Ectodermal cell (in vitro differentiated cells): ENCODE measurements at regions not wholly inside any gene's neighbourhood (a gene's known extent, or its start where the extent isn't known, plus 50 kb on each side); places are given as distances from the start of the nearest gene placed in this dataset.

Experiments
- H3K27ac ChIP-seq: 2 replicates; pipeline ENCODE4 v1.7.0; 2013; ENCODE audit warnings: mild to moderate bottlenecking, low read depth, low read length; ENCODE audit not compliant: insufficient read depth, poor library complexity, severe bottlenecking
- H3K27me3 ChIP-seq: 2 replicates; pipeline ENCODE4 v1.7.0; 2013; ENCODE audit warnings: mild to moderate bottlenecking, low read length; ENCODE audit not compliant: insufficient read depth, control insufficient read depth, poor library complexity, severe bottlenecking
- H3K36me3 ChIP-seq: one replicate; pipeline ENCODE4 v1.7.0; 2013; ENCODE audit warnings: low read length; ENCODE audit not compliant: control insufficient read depth, insufficient read depth
- H3K4me1 ChIP-seq: one replicate; pipeline ENCODE4 v1.7.0; 2013; ENCODE audit warnings: low read length; ENCODE audit not compliant: control insufficient read depth, insufficient read depth
- H3K4me3 ChIP-seq: 2 replicates; pipeline ENCODE4 v1.7.0; 2013; ENCODE audit warnings: low read depth, low read length, control low read depth; ENCODE audit not compliant: insufficient read depth
- H3K9me3 ChIP-seq: 2 replicates; pipeline ENCODE4 v1.7.0; 2013; ENCODE audit warnings: mild to moderate bottlenecking, low read length, moderate library complexity; ENCODE audit not compliant: control insufficient read depth
- WGBS, 2 experiments: methylation state at CpG; one replicate each; pipeline ENCODE4 v1.1.7; 2013; ENCODE audit warnings: missing lambda C conversion rate in 2 of 2; 5-methylcytosine and 5-hydroxymethylcytosine counted together

GRCh38 chr2:2846332-2847208, 515.5 kb upstream of the MYT1L start:
- Histone ChIP-seq H3K9me3 (no peaks in the 10 kb centered on the region), H3K4me1 (peaks cover 41% of the 10 kb centered on the region), H3K36me3 (no peaks in the 10 kb centered on the region), H3K4me3 (no peak overlapping the region), H3K27ac (no peak overlapping the region), H3K27me3 (no peaks in the 10 kb centered on the region)
- WGBS, 2 experiments = 85 to 87% methylated on average over 17 of the region's 17 CpGs

DNA sequence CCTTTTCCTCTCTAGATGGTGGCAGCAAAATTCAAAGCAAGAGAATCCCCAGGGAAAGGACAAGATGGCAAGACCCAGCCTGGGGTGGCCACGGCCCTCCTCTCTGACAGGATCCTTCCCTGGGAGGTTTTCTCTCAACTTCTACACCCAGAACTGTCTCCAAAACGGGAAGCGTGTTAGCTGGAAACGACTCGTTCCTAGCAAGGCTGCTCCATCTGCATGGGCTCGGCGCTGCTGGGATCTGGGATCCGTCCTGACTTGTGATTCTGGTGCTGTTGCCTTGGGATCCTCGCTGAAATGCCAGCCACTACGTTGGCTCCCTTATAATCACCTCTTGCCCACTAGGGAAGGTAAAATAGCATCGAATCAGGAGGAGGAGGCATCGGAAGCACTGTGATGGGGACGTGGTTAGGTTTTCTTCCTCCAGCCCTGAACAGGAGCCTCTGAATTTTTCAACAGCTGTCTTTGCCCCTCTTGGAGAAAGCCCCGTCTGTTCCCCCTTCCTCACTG, 514.8 kb upstream of the MYT1L start:
- Histone ChIP-seq H3K36me3 (no peaks in the 10 kb centered on the region), H3K27ac (no peak overlapping the region), H3K4me3 (no peak overlapping the region), H3K27me3 (no peaks in the 10 kb centered on the region), H3K9me3 (no peaks in the 10 kb centered on the region), H3K4me1 (peaks cover 35% of the 10 kb centered on the region)
- WGBS, 2 experiments = 91 to 93% methylated on average over 14 of the region's 14 CpGs

DNA sequence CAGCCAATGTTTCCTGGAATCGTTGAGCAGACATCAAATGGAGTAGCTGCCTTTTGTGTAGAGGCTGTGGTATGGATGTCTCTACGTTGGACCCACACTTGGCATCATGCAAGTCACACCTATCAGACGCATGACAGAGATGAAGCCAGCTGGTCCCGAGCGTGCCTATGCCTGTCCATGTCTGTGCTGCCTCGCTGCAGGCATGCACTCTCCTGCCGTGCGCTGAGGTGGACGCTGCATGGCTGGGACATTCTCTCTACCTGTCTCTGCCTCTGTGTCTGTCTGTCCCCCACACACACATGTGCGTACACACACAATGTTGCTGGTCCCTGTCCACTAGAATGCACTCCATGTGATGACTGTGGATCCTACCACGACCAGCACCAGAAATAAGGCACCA, 514.2 kb upstream of the MYT1L start:
- Histone ChIP-seq H3K27ac (no peak overlapping the region), H3K27me3 (no peaks in the 10 kb centered on the region), H3K36me3 (no peaks in the 10 kb centered on the region), H3K4me3 (no peak overlapping the region), H3K9me3 (no peaks in the 10 kb centered on the region), H3K4me1 (peaks cover 29% of the 10 kb centered on the region)
- WGBS, 2 experiments = 91 to 92% methylated on average over 11 of the region's 11 CpGs

GRCh38 chr2:2843969-2844548, 513.0 kb upstream of the MYT1L start:
- H3K36me3 ChIP-seq = no peaks in the 10 kb centered on the region
- H3K4me1 ChIP-seq = peaks cover 17% of the 10 kb centered on the region
- no peak overlapping the region for H3K4me3 ChIP-seq
- no peaks in the 10 kb centered on the region for H3K27me3 ChIP-seq
- H3K27ac ChIP-seq = no peak overlapping the region
- WGBS, 2 experiments = 92 to 93% methylated on average over 11 of the region's 11 CpGs
- H3K9me3 ChIP-seq = no peaks in the 10 kb centered on the region

DNA sequence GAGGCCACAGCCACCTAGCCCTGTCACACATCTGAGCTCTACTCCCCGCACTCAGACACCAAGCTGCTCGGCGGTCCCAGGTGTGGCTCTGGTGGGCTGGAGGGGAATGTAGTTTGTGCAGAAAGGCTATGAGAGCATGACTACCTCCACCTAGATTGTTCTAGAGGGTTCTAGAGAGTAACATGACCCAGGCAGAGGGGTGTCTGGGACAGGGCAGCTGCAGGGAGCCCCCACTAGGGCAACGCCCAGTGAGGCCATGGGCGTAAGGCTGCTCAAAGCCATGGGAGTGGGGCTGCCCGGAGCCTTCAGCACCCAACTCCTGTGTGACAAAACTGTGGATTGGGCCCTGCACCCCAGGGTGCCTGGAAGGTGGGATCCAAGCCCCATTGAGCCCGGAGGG, 511.4 kb upstream of the MYT1L start:
- peaks cover 9% of the 10 kb centered on the region for H3K4me1 ChIP-seq
- no peaks in the 10 kb centered on the region for H3K9me3 ChIP-seq
- no peaks in the 10 kb centered on the region for H3K36me3 ChIP-seq
- H3K27ac ChIP-seq = no peak overlapping the region
- WGBS, 2 experiments = 91 to 94% methylated on average over 7 of the region's 7 CpGs
- H3K4me3 ChIP-seq = no peak overlapping the region
- H3K27me3 ChIP-seq = no peaks in the 10 kb centered on the region

GRCh38 chr2:2840681-2841300, 509.7 kb upstream of the MYT1L start:
- H3K27me3 ChIP-seq = no peaks in the 10 kb centered on the region
- no peaks in the 10 kb centered on the region for H3K4me1 ChIP-seq
- 95 to 96% methylated on average over 17 of the region's 17 CpGs for WGBS, 2 experiments
- H3K9me3 ChIP-seq = no peaks in the 10 kb centered on the region
- no peak overlapping the region for H3K4me3 ChIP-seq
- no peak overlapping the region for H3K27ac ChIP-seq
- H3K36me3 ChIP-seq = no peaks in the 10 kb centered on the region

DNA sequence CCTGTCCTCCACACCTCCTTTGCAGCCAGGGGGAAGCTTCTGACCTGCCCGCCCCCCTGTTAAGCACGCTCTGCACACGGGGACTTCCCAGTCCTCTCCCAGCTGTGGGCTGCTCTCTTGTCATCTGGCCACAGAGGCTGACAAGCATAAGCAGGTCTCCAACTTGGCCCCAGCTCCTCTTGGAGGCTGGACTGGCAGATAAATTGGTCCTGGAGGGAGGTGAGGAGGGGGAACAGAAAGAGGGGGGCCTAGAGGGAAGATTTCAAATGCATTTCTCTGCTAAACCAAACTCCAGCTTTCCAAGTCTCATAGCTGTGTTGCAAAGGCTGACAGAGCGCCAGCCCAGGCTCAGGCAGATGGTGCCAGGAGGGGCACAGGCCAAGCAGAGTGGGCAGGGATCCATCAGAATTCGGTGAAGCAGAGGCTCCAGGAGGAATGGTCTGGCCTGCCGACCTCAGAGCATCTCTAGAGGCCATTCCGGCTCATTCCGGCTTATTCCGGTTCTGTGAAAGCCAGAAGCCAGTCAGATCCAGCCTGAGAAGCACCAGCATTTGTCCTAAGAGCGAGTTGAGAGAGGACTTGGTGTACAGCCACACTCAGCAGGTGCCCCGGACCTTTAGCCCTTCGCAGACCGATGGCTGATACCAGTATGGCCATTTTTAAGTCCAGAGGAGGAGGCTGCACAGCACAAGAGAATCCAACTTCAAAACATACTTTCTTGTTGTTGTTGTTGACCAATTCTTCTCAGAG, 508.9 kb upstream of the MYT1L start:
- 91 to 93% methylated on average over 13 of the region's 13 CpGs for WGBS, 2 experiments
- Histone ChIP-seq H3K9me3 (no peaks in the 10 kb centered on the region), H3K27me3 (no peaks in the 10 kb centered on the region), H3K4me1 (no peaks in the 10 kb centered on the region), H3K36me3 (no peaks in the 10 kb centered on the region), H3K4me3 (no peak overlapping the region), H3K27ac (no peak overlapping the region)

- Histone ChIP-seq H3K27ac (no peak overlapping the region), H3K4me1 (no peaks in the 10 kb centered on the region), H3K27me3 (no peaks in the 10 kb centered on the region), H3K4me3 (no peak overlapping the region), H3K36me3 (no peaks in the 10 kb centered on the region), H3K9me3 (no peaks in the 10 kb centered on the region)
- 84 to 88% methylated on average over 7 of the region's 7 CpGs for WGBS, 2 experiments
Observed at GRCh38 chr2:2839393-2839781, 508.3 kb upstream of the MYT1L start.

- Histone ChIP-seq H3K4me1 (no peaks in the 10 kb centered on the region), H3K9me3 (no peaks in the 10 kb centered on the region), H3K4me3 (no peak overlapping the region), H3K27ac (no peak overlapping the region), H3K27me3 (no peaks in the 10 kb centered on the region), H3K36me3 (no peaks in the 10 kb centered on the region)
- 96 to 97% methylated on average over 3 of the region's 3 CpGs for WGBS, 2 experiments
Observed at GRCh38 chr2:2838548-2838845, 507.4 kb upstream of the MYT1L start.
